GM23248 (cell line): ENCODE measurements at regions not wholly inside any gene's neighbourhood (a gene's known extent, or its start where the extent isn't known, plus 50 kb on each side); places are given as distances from the start of the nearest gene placed in this dataset.

Source experiments
- EZH2 ChIP-seq: fragments of 200-600 bp; sonication (generic); IDR thresholded peaks from 2 replicates; pipeline ENCODE4 v1.6.1; 2018; ENCODE audit warnings: antibody characterized with exemption, mild to moderate bottlenecking; ENCODE audit not compliant: insufficient read depth, poor library complexity, severe bottlenecking
- EZH2phosphoT487 ChIP-seq: fragments of 200-600 bp; sonication (generic); IDR thresholded peaks from 2 replicates; pipeline ENCODE4 v1.6.1; 2018; ENCODE audit warnings: antibody characterized with exemption, moderate library complexity, mild to moderate bottlenecking, low read depth; ENCODE audit not compliant: insufficient read depth

DNA sequence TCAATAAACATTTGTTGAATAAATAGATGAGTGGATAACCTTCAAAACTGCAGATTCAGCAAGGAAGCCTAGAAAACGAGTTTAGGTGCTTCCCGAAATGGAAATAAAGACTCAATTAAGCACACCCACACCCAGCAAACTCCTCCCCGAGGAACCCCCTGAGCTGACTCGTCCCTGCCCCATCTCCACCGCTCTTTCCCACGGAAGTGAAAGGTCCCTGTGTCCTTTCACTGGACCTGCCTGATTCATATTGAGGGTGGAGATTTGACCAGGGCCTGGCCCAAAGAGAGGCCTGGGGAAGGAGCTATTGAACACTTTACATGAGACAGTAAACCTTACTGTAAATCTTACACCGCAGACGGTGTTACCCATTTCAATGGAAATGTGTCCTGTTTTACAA lies 129.1 kb downstream of the CPZ start:
- TF ChIP-seq EZH2phosphoT487, result no peak
- no peak for TF ChIP-seq EZH2
